Neural progenitor cell (in vitro differentiated cells): ENCODE measurements at regions not wholly inside any gene's neighbourhood (a gene's known extent, or its start where the extent isn't known, plus 50 kb on each side); places are given as distances from the start of the nearest gene placed in this dataset.

ENCODE experiments used
- DNase-seq: peaks from one replicate; pipeline ENCODE4 v3.0.0-alpha.2; 2016; ENCODE audit warnings: low spot score
- H2AFZ ChIP-seq: fragments of 200-600 bp; sonication (generic); replicated peaks from 2 replicates; pipeline ENCODE4 v1.6.1; 2016; ENCODE audit warnings: antibody characterized with exemption
- H3F3A ChIP-seq: fragments of 200-600 bp; sonication (generic); 2 replicates; pipeline ENCODE4 v1.6.1; 2016; ENCODE audit warnings: antibody characterized with exemption, low read depth
- H3K27ac ChIP-seq: fragments of 200-600 bp; sonication (generic); 2 replicates; pipeline ENCODE4 v1.5.1; 2016; ENCODE audit warnings: mild to moderate bottlenecking
- H3K27me3 ChIP-seq: fragments of 200-600 bp; sonication (generic); 2 replicates; pipeline ENCODE4 v1.6.1; 2016; ENCODE audit warnings: mild to moderate bottlenecking, moderate library complexity
- H3K36me3 ChIP-seq: fragments of 200-600 bp; sonication (generic); 2 replicates; pipeline ENCODE4 v1.5.1; 2016
- H3K4me1 ChIP-seq: fragments of 200-600 bp; sonication (generic); 2 replicates; pipeline ENCODE4 v1.6.1; 2016; ENCODE audit warnings: mixed run types
- H3K4me2 ChIP-seq: fragments of 200-600 bp; sonication (generic); 2 replicates; pipeline ENCODE4 v1.6.1; 2016
- H3K4me3 ChIP-seq: fragments of 200-600 bp; sonication (generic); 2 replicates; pipeline ENCODE4 v1.5.1; 2016
- H3K79me2 ChIP-seq: fragments of 200-600 bp; sonication (generic); 2 replicates; pipeline ENCODE4 v1.6.1; 2016; ENCODE audit warnings: low read depth
- H3K9ac ChIP-seq: fragments of 200-600 bp; sonication (generic); 2 replicates; pipeline ENCODE4 v1.6.1; 2016
- H3K9me3 ChIP-seq: fragments of 200-600 bp; sonication (generic); 2 replicates; pipeline ENCODE4 v1.5.1; 2016; ENCODE audit warnings: low read depth
- H4K20me1 ChIP-seq: fragments of 200-600 bp; sonication (generic); 2 replicates; pipeline ENCODE4 v1.6.1; 2016; ENCODE audit warnings: low read depth
- H3K27ac Mint-ChIP-seq: 3 replicates; pipeline ENCODE4 v1.8.0; 2021; ENCODE audit warnings: mixed read lengths
- H3K27me3 Mint-ChIP-seq: 2 replicates; pipeline ENCODE4 v1.8.0; 2022; ENCODE audit warnings: low read depth, mild to moderate bottlenecking, inconsistent platforms, moderate library complexity, mixed read lengths; ENCODE audit not compliant: insufficient read depth
- H3K36me3 Mint-ChIP-seq: 3 replicates; pipeline ENCODE4 v1.8.0; 2021; ENCODE audit warnings: mixed read lengths
- H3K4me1 Mint-ChIP-seq: 3 replicates; pipeline ENCODE4 v1.8.0; 2021; ENCODE audit warnings: mixed read lengths
- H3K4me3 Mint-ChIP-seq: 3 replicates; pipeline ENCODE4 v1.8.0; 2021; ENCODE audit warnings: mild to moderate bottlenecking, moderate library complexity, mixed read lengths
- H3K9me3 Mint-ChIP-seq: 3 replicates; pipeline ENCODE4 v1.8.0; 2020; ENCODE audit warnings: mixed read lengths
- CTCF ChIP-seq: fragments of 200-600 bp; sonication (generic); IDR thresholded peaks from 2 replicates; pipeline ENCODE4 v1.5.1; 2017; ENCODE audit warnings: antibody characterized with exemption, mild to moderate bottlenecking
- EZH2 ChIP-seq: fragments of 200-600 bp; sonication (generic); IDR thresholded peaks from 2 replicates; pipeline ENCODE4 v1.6.1; 2017; ENCODE audit warnings: antibody characterized with exemption, mild to moderate bottlenecking, moderate library complexity
- EZH2phosphoT487 ChIP-seq: fragments of 200-600 bp; sonication (generic); IDR thresholded peaks from 2 replicates; pipeline ENCODE4 v1.6.1; 2017; ENCODE audit warnings: antibody characterized with exemption

GRCh38 chr6:18920701-18921100 lies 533.6 kb downstream of the RNF144B start:
- Histone ChIP-seq H3K27me3 (no peaks in the 10 kb centered on the region), H2AFZ (peak overlapping the region; percentile 11), H3K36me3 (no peaks in the 10 kb centered on the region), H3K4me1 (peaks cover 8% of the 10 kb centered on the region), H3K9me3 (no peaks in the 10 kb centered on the region), H4K20me1 (no peaks in the 10 kb centered on the region), H3K27ac (no peak overlapping the region), H3K79me2 (no peaks in the 10 kb centered on the region), H3K9ac (no peak overlapping the region), H3F3A (no peaks in the 10 kb centered on the region), H3K4me2 (no peak overlapping the region), H3K4me3 (no peak overlapping the region)
- H3K4me3 Mint-ChIP-seq, result no peak overlapping the region
- TF ChIP-seq CTCF (no peak), EZH2 (no peak), EZH2phosphoT487 (no peak)
- H3K27me3 Mint-ChIP-seq, result peaks cover 2% of the 10 kb centered on the region
- DNase-seq, result no peak
- no peak overlapping the region for H3K27ac Mint-ChIP-seq
- H3K4me1 Mint-ChIP-seq, result no peaks in the 10 kb centered on the region
- no peaks in the 10 kb centered on the region for H3K36me3 Mint-ChIP-seq
- no peaks in the 10 kb centered on the region for H3K9me3 Mint-ChIP-seq

- Histone ChIP-seq H3K79me2 (no peaks in the 10 kb centered on the region), H3K27me3 (no peaks in the 10 kb centered on the region), H4K20me1 (no peaks in the 10 kb centered on the region), H3K4me3 (no peak overlapping the region), H3K27ac (peak overlapping the region; percentile 80), H3K36me3 (no peaks in the 10 kb centered on the region), H3K9ac (no peak overlapping the region), H2AFZ (no peak overlapping the region), H3F3A (peaks cover 12% of the 10 kb centered on the region), H3K4me1 (peaks cover 31% of the 10 kb centered on the region), H3K4me2 (peak overlapping the region; percentile 62), H3K9me3 (no peaks in the 10 kb centered on the region)
- Mint-ChIP-seq H3K27ac (no peak overlapping the region), H3K4me1 (no peaks in the 10 kb centered on the region), H3K27me3 (no peaks in the 10 kb centered on the region), H3K9me3 (no peaks in the 10 kb centered on the region), H3K4me3 (no peak overlapping the region), H3K36me3 (no peaks in the 10 kb centered on the region)
- DNase-seq, result peak; percentile 17
- no peak for TF ChIP-seq EZH2phosphoT487
- no peak for TF ChIP-seq CTCF
- no peak for TF ChIP-seq EZH2
Observed at GRCh38 chr6:18931086-18931485, 543.9 kb downstream of the RNF144B start.

- no peak overlapping the region for H3K27ac ChIP-seq
- H4K20me1 ChIP-seq, result no peaks in the 10 kb centered on the region
- no peak overlapping the region for H3K27ac Mint-ChIP-seq
- no peak overlapping the region for H2AFZ ChIP-seq
- no peak overlapping the region for H3K4me3 Mint-ChIP-seq
- H3K27me3 ChIP-seq, result no peaks in the 10 kb centered on the region
- no peak overlapping the region for H3K4me3 ChIP-seq
- no peaks in the 10 kb centered on the region for H3K4me1 Mint-ChIP-seq
- no peak for DNase-seq
- no peak overlapping the region for H3K4me2 ChIP-seq
- no peaks in the 10 kb centered on the region for H3K36me3 Mint-ChIP-seq
- H3F3A ChIP-seq, result no peaks in the 10 kb centered on the region
- H3K4me1 ChIP-seq, result peaks cover 4% of the 10 kb centered on the region
- H3K9me3 Mint-ChIP-seq, result no peaks in the 10 kb centered on the region
- no peaks in the 10 kb centered on the region for H3K79me2 ChIP-seq
- no peaks in the 10 kb centered on the region for H3K9me3 ChIP-seq
- H3K36me3 ChIP-seq, result no peaks in the 10 kb centered on the region
- peaks cover 2% of the 10 kb centered on the region for H3K27me3 Mint-ChIP-seq
- H3K9ac ChIP-seq, result no peak overlapping the region
- TF ChIP-seq CTCF (no peak), EZH2 (no peak), EZH2phosphoT487 (no peak)
Observed at GRCh38 chr6:18958146-18958545, 571.0 kb downstream of the RNF144B start.
